ENCODE measurements at regions not wholly inside any gene's neighbourhood (a gene's known extent, or its start where the extent isn't known, plus 50 kb on each side); places are given as distances from the start of the nearest gene placed in this dataset.

GRCh38 chr2:173613386-173613785, 258.7 kb downstream of the CDCA7 start:
- H3K27me3 ChIP-seq = peaks cover 7% of the 10 kb centered on the region
- H3K4me1 ChIP-seq (ENCODE audit: control insufficient read depth in 1 of 2, insufficient read depth in 1 of 2, low read depth in 1 of 2, low read length in 1 of 2) = no peaks in the 10 kb centered on the region
- H3K9me3 ChIP-seq = no peaks in the 10 kb centered on the region
- no peak for TF ChIP-seq CTCF (IDR thresholded peaks at IDR 0.05)
- no peaks in the 10 kb centered on the region for H3K36me3 ChIP-seq
- no peak overlapping the region for H3K27ac ChIP-seq
- H3K4me3 ChIP-seq (ENCODE audit: low read depth in 1 of 2, low read length in 1 of 2) = no peak overlapping the region

- Histone ChIP-seq H3K4me3 (ENCODE audit: low read depth in 1 of 2, low read length in 1 of 2) (no peak overlapping the region), H3K4me1 (ENCODE audit: control insufficient read depth in 1 of 2, insufficient read depth in 1 of 2, low read depth in 1 of 2, low read length in 1 of 2) (no peaks in the 10 kb centered on the region), H3K27ac (no peak overlapping the region), H3K9me3 (no peaks in the 10 kb centered on the region), H3K27me3 (peaks cover 7% of the 10 kb centered on the region), H3K36me3 (no peaks in the 10 kb centered on the region)
- TF ChIP-seq CTCF (IDR thresholded peaks at IDR 0.05) = no peak
These were observed 259.7 kb downstream of the CDCA7 start for GRCh38 chr2:173614265-173614930.

- Histone ChIP-seq H3K27ac (no peak overlapping the region), H3K4me1 (ENCODE audit: control insufficient read depth in 1 of 2, insufficient read depth in 1 of 2, low read depth in 1 of 2, low read length in 1 of 2) (no peaks in the 10 kb centered on the region), H3K27me3 (peaks cover 4% of the 10 kb centered on the region), H3K9me3 (no peaks in the 10 kb centered on the region), H3K4me3 (ENCODE audit: low read depth in 1 of 2, low read length in 1 of 2) (no peak overlapping the region), H3K36me3 (no peaks in the 10 kb centered on the region)
- no peak for TF ChIP-seq CTCF (IDR thresholded peaks at IDR 0.05)
These were observed 269.0 kb downstream of the CDCA7 start for GRCh38 chr2:173623438-173624319.

GRCh38 chr2:173625315-173625714, 270.6 kb downstream of the CDCA7 start:
- TF ChIP-seq CTCF (IDR thresholded peaks at IDR 0.05) = no peak
- no peaks in the 10 kb centered on the region for H3K9me3 ChIP-seq
- no peak overlapping the region for H3K27ac ChIP-seq
- no peaks in the 10 kb centered on the region for H3K36me3 ChIP-seq
- H3K4me1 ChIP-seq (ENCODE audit: control insufficient read depth in 1 of 2, insufficient read depth in 1 of 2, low read depth in 1 of 2, low read length in 1 of 2) = no peaks in the 10 kb centered on the region
- peaks cover 4% of the 10 kb centered on the region for H3K27me3 ChIP-seq
- no peak overlapping the region for H3K4me3 ChIP-seq (ENCODE audit: low read depth in 1 of 2, low read length in 1 of 2)

- Histone ChIP-seq H3K4me3 (ENCODE audit: low read depth in 1 of 2, low read length in 1 of 2) (no peak overlapping the region), H3K27ac (no peak overlapping the region), H3K4me1 (ENCODE audit: control insufficient read depth in 1 of 2, insufficient read depth in 1 of 2, low read depth in 1 of 2, low read length in 1 of 2) (no peaks in the 10 kb centered on the region), H3K9me3 (no peaks in the 10 kb centered on the region), H3K27me3 (peaks cover 11% of the 10 kb centered on the region), H3K36me3 (no peaks in the 10 kb centered on the region)
- TF ChIP-seq CTCF (IDR thresholded peaks at IDR 0.05) = no peak
These were observed 274.4 kb downstream of the CDCA7 start for GRCh38 chr2:173629076-173629475.
